Endothelial cell of umbilical vein (primary cell): ENCODE measurements at regions not wholly inside any gene's neighbourhood (a gene's known extent, or its start where the extent isn't known, plus 50 kb on each side); places are given as distances from the start of the nearest gene placed in this dataset.

Experiments used
- EZH2 ChIP-seq: IDR thresholded peaks from 2 replicates; pipeline ENCODE4 v1.6.1; 2012; ENCODE audit warnings: borderline replicate concordance, low read depth, mild to moderate bottlenecking, moderate library complexity, low read length, inconsistent platforms; ENCODE audit not compliant: severe bottlenecking
- GATA2 ChIP-seq: IDR thresholded peaks from 2 replicates; pipeline ENCODE4 v1.7.0; 2011; ENCODE audit warnings: low read depth, mild to moderate bottlenecking, moderate library complexity, mixed read lengths, low read length; ENCODE audit not compliant: insufficient read length, insufficient read depth
- MYC ChIP-seq: IDR thresholded peaks from one replicate; pipeline ENCODE4 v1.6.1; 2011; ENCODE audit warnings: mild to moderate bottlenecking, low read depth, low read length
- POLR2A ChIP-seq: IDR thresholded peaks from 2 replicates; pipeline ENCODE4 v1.6.1; 2012; ENCODE audit warnings: low read depth, mild to moderate bottlenecking, control low read depth, low read length
- TF ChIP-seq, protein P1 (sequence below), 2 donors: IDR thresholded peaks; 1 replicate in 1 of 2; 2 replicates in 1 of 2; pipeline ENCODE4 v1.5.1; 2011; ENCODE audit warnings: low read length in 2 of 2, mild to moderate bottlenecking in 2 of 2, moderate library complexity in 2 of 2, control low read depth in 1 of 2, inconsistent platforms in 1 of 2, low read depth in 1 of 2; ENCODE audit not compliant: insufficient read depth in 1 of 2; ENCODE audit errors: extremely low read depth in 1 of 2

DNA sequence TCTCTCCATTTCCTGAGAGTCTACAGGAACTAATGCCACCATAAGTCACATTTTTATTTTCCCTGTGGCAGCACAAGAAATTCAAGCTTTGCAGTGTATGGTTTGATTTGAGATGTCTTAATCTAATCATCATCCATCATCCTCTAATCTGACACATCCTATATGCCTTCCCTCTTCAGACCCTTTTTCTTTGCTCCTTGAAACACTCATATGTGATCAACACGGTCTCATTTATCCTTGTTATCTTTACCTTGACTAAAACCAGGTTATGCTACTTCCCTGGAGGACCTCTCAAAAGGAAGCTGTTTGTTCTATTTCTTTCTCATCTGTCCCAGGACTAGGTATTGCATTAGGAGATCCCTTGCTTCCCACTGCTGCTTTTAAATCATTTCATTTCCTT is 146.9 kb upstream of the MRPS30 start:
- TF ChIP-seq, protein P1, sequence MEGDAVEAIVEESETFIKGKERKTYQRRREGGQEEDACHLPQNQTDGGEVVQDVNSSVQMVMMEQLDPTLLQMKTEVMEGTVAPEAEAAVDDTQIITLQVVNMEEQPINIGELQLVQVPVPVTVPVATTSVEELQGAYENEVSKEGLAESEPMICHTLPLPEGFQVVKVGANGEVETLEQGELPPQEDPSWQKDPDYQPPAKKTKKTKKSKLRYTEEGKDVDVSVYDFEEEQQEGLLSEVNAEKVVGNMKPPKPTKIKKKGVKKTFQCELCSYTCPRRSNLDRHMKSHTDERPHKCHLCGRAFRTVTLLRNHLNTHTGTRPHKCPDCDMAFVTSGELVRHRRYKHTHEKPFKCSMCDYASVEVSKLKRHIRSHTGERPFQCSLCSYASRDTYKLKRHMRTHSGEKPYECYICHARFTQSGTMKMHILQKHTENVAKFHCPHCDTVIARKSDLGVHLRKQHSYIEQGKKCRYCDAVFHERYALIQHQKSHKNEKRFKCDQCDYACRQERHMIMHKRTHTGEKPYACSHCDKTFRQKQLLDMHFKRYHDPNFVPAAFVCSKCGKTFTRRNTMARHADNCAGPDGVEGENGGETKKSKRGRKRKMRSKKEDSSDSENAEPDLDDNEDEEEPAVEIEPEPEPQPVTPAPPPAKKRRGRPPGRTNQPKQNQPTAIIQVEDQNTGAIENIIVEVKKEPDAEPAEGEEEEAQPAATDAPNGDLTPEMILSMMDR (IDR thresholded peaks at IDR 0.05; ENCODE audit: extremely low read depth in 1 of 2, insufficient read depth in 1 of 2, low read depth in 1 of 2, low read length in 2 of 2) = no peak
- no peak for TF ChIP-seq POLR2A
- TF ChIP-seq GATA2 = no peak
- TF ChIP-seq MYC = no peak
- no peak for TF ChIP-seq EZH2
